ENCODE measurements at regions not wholly inside any gene's neighbourhood (a gene's known extent, or its start where the extent isn't known, plus 50 kb on each side); places are given as distances from the start of the nearest gene placed in this dataset.

- Histone ChIP-seq H3K27me3 (peaks cover 0 to 7% (median 0%) of the 10 kb centered on the region in 4 donors), H3K27ac (no peak overlapping the region), H3K9me3 (no peaks in the 10 kb centered on the region), H3K4me3 (no peak overlapping the region), H3K36me3 (no peaks in the 10 kb centered on the region), H3K4me1 (peaks cover 0 to 5% (median 0%) of the 10 kb centered on the region in 3 donors)
- intact Hi-C loops (cut with DNase I): no loop called here
- DNase-seq: no peak
- WGBS, 2 donors: 72 to 87% methylated on average over 3 of the region's 3 CpGs
- TF ChIP-seq CTCF (IDR thresholded peaks at IDR 0.05): no peak
- no peak for TF ChIP-seq POLR2A (IDR thresholded peaks at IDR 0.05)
Observed at GRCh38 chr11:15724601-15725000, 609.9 kb downstream of the INSC start.

GRCh38 chr11:15725246-15725645 lies 610.5 kb downstream of the INSC start:
- H3K27me3 ChIP-seq: peaks cover 0 to 3% (median 0%) of the 10 kb centered on the region in 4 donors
- no peak for DNase-seq
- WGBS, 2 donors: 24 to 73% methylated on average over 2 of the region's 2 CpGs
- H3K36me3 ChIP-seq: no peaks in the 10 kb centered on the region
- no peak overlapping the region for H3K4me3 ChIP-seq
- H3K4me1 ChIP-seq: peaks cover 0 to 5% (median 0%) of the 10 kb centered on the region in 3 donors
- no peak overlapping the region for H3K27ac ChIP-seq
- H3K9me3 ChIP-seq: no peaks in the 10 kb centered on the region
- no peak for TF ChIP-seq POLR2A (IDR thresholded peaks at IDR 0.05)
- no peak for TF ChIP-seq CTCF (IDR thresholded peaks at IDR 0.05)
- intact Hi-C loops (cut with DNase I): no loop called here

GRCh38 chr11:15726221-15726746 lies 611.6 kb downstream of the INSC start:
- Histone ChIP-seq H3K9me3 (no peaks in the 10 kb centered on the region), H3K27me3 (no peaks in the 10 kb centered on the region), H3K4me3 (no peak overlapping the region), H3K36me3 (no peaks in the 10 kb centered on the region), H3K27ac (no peak overlapping the region), H3K4me1 (peaks cover 0 to 5% (median 0%) of the 10 kb centered on the region in 3 donors)
- no peak for DNase-seq
- intact Hi-C loops (cut with DNase I): no loop called here
- TF ChIP-seq CTCF (IDR thresholded peaks at IDR 0.05) (no peak), POLR2A (IDR thresholded peaks at IDR 0.05) (no peak)
- 71 to 86% methylated on average over 3 of the region's 3 CpGs for WGBS, 2 donors

- 65 to 85% methylated on average over 2 of the region's 2 CpGs for WGBS, 2 donors
Observed at GRCh38 chr11:15726893-15727519, 612.3 kb downstream of the INSC start.

More at GRCh38 chr11:15726893-15727519, 612.3 kb downstream of the INSC start:
- TF ChIP-seq POLR2A (IDR thresholded peaks at IDR 0.05) (no peak), CTCF (IDR thresholded peaks at IDR 0.05) (no peak)
- Histone ChIP-seq H3K36me3 (no peaks in the 10 kb centered on the region), H3K27ac (no peak overlapping the region), H3K9me3 (no peaks in the 10 kb centered on the region), H3K4me3 (no peak overlapping the region), H3K27me3 (no peaks in the 10 kb centered on the region), H3K4me1 (peaks cover 0 to 5% (median 0%) of the 10 kb centered on the region in 3 donors)
- intact Hi-C loops (cut with DNase I): no loop called here
- no peak for DNase-seq
